ENCODE measurements at regions not wholly inside any gene's neighbourhood (a gene's known extent, or its start where the extent isn't known, plus 50 kb on each side); places are given as distances from the start of the nearest gene placed in this dataset.

GRCh38 chr22:49197986-49198704, 629.5 kb downstream of the BRD1 start:
- DNase-seq (ENCODE audit: low spot score): peak; percentile 32

GRCh38 chr22:49197505-49197904, 630.2 kb downstream of the BRD1 start:
- DNase-seq (ENCODE audit: low spot score): no peak

- DNase-seq (ENCODE audit: low spot score): no peak
These were observed 631.6 kb downstream of the BRD1 start for GRCh38 chr22:49196046-49196511.

GRCh38 chr22:49195636-49196035, 632.0 kb downstream of the BRD1 start:
- no peak for DNase-seq (ENCODE audit: low spot score)

GRCh38 chr22:49193901-49194465, 633.7 kb downstream of the BRD1 start:
- no peak for DNase-seq (ENCODE audit: low spot score)

- DNase-seq (ENCODE audit: low spot score): no peak
These were observed 634.3 kb downstream of the BRD1 start for GRCh38 chr22:49193348-49193747.

- no peak for DNase-seq (ENCODE audit: low spot score)
These were observed 634.8 kb downstream of the BRD1 start for GRCh38 chr22:49192857-49193250.

- no peak for DNase-seq (ENCODE audit: low spot score)
These were observed 635.4 kb downstream of the BRD1 start for GRCh38 chr22:49192180-49192856.

GRCh38 chr22:49191506-49191980, 636.1 kb downstream of the BRD1 start:
- no peak for DNase-seq (ENCODE audit: low spot score)

GRCh38 chr22:49190816-49191505, 636.7 kb downstream of the BRD1 start:
- DNase-seq (ENCODE audit: low spot score): no peak

GRCh38 chr22:49189871-49190270, 637.8 kb downstream of the BRD1 start:
- DNase-seq (ENCODE audit: low spot score): no peak

- no peak for DNase-seq (ENCODE audit: low spot score)
These were observed 639.1 kb downstream of the BRD1 start for GRCh38 chr22:49188591-49188990.

GRCh38 chr22:49188091-49188490, 639.6 kb downstream of the BRD1 start:
- no peak for DNase-seq (ENCODE audit: low spot score)

- DNase-seq (ENCODE audit: low spot score): no peak
These were observed 640.9 kb downstream of the BRD1 start for GRCh38 chr22:49186762-49187161.

- no peak for DNase-seq (ENCODE audit: low spot score)
These were observed 641.4 kb downstream of the BRD1 start for GRCh38 chr22:49186293-49186692.

GRCh38 chr22:49185312-49185969, 642.2 kb downstream of the BRD1 start:
- no peak for DNase-seq (ENCODE audit: low spot score)

- DNase-seq (ENCODE audit: low spot score): no peak
These were observed 642.9 kb downstream of the BRD1 start for GRCh38 chr22:49184736-49185135.

- DNase-seq (ENCODE audit: low spot score): no peak
These were observed 643.9 kb downstream of the BRD1 start for GRCh38 chr22:49183826-49184216.

- DNase-seq (ENCODE audit: low spot score): no peak
These were observed 644.4 kb downstream of the BRD1 start for GRCh38 chr22:49183208-49183825.

GRCh38 chr22:49182416-49182815, 645.3 kb downstream of the BRD1 start:
- DNase-seq (ENCODE audit: low spot score): no peak

GRCh38 chr22:49181942-49182341, 645.7 kb downstream of the BRD1 start:
- DNase-seq (ENCODE audit: low spot score): no peak

- no peak for DNase-seq (ENCODE audit: low spot score)
These were observed 646.2 kb downstream of the BRD1 start for GRCh38 chr22:49181431-49181830.
